HG02938 (cell line): ENCODE measurements at regions not wholly inside any gene's neighbourhood (a gene's known extent, or its start where the extent isn't known, plus 50 kb on each side); places are given as distances from the start of the nearest gene placed in this dataset.

Source experiments
- ATAC-seq: cut with Tn5 transposase; IDR thresholded peaks from one replicate; pipeline ENCODE4 v1.9.1; 2021; ENCODE audit warnings: mild to moderate bottlenecking, moderate library complexity; ENCODE audit not compliant: unreplicated experiment

DNA sequence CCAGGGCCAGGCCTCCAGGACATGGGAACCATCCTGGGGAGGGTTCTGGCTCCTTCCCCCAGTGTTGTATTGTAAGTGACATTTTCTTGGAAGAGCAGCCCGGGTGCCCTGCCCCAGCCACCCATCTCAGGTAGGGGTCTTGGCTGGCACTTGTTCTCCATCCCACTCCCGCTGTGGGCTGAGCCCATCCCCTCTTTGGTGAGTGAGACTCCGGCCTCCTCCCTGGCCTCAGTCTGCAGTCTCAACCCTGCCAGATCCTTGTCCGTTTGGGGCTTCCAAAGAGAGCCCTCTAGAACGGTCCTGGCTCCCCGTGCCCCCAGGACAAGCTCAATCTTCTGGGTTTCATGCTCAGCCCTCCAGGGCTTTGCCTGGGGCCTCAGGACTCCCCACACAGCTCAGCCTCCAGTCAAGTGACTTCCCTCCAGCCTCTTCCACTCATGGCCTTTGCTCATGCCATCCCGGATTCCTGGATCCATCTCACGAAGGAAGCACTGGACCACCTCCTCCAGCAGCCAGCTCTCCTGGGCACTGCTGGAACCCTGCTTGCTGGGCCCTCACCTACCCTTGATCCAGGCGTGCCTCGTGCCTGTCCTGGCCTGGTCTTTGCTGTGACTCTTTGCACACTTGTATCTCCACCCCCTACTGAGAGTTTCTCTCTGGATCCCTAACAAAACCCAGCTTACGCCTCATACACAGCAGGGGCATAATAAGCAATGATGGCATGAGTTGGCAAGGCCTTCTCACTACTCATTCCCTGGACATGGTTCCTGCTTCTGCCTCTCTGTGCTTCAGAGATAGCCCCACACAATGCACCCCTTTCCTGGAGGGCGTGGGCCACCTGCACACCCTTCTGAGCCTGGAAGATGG is 297.4 kb upstream of the RTL1 start:
- ATAC-seq: no peak

DNA sequence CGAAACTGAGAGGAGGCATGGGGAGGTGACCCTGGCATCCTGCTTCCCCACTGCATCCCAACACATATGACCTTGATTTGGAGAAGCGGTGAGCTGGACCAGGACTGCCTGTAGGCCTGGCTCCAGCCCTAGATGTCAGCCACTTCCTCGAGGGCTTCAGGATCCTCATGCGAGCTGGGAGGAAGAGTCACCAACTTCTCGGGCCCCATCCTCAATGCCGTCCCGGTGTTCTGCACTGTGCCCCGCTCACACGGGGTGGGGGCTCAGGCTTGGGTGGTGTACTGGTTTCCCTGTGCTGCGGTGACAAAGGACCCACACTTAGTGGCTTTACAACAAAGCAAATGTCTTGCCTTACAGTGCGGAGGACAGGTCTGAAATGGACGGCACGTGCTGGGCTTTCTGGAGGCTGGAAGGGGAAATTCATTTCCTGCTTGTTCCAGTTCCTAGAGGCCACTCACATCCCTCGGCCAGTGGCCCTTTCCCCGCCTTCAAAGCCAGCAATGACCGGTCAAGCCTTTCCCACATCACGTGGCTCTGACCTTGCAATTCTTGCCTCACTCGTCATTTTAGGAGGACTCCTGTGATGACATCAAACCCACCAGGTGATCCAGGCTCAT is 298.1 kb upstream of the RTL1 start:
- no peak for ATAC-seq

DNA sequence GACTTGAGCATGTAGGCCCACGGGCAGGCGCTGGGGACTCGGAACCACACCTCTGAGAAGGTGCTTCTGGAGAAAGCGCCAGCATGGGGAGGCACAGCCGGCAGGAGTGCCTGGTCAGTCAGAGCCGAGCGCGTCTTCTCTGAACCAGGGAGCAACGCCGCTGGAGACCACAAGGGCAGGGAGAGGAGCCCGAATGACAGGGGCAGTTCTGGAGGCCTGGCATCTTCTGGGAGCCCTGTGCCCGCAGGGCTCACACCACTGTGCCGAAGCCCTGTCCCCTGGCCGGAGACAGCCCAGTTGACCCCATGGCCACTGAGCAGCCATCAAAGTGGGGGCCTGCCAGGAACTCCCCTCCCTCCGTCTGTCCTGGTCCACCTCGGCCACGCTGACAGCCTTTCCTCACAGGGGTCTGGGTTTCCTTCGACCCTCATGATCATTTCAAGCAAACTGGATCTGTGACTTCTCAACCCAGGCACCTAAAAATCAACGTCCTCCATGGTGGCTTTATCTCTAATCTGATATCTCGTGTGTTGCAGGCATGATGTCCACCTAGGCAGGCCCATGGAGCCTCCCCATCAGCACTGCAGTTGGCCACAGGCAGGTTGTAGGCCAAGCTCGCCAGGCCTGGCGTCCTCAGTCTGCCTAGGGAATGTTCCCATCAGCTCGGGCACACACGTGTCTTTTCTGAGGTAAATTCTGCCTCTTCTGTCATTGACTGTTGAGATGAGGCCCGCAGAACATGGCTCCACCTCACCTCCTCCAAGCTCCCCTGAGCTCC is 299.3 kb upstream of the RTL1 start:
- ATAC-seq: no peak

DNA sequence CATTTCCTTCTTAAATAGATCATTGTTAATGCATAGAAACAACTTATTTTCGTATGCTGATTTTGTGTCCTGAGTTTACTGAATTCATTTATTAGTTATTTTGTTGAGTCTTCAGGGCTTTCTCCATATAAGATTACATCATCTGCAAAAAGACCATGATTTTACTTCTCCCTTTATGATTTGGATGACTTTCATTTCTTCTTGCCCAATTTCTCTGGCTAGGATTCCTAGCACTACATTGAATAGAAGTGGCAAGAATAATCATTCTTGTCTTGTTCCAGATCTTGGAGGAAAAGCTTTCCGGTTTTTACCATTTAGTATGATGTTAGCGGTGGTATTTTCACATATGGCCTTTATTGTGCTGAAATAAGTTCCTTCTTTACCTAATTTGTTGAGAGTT is 303.0 kb upstream of the RTL1 start:
- no peak for ATAC-seq

DNA sequence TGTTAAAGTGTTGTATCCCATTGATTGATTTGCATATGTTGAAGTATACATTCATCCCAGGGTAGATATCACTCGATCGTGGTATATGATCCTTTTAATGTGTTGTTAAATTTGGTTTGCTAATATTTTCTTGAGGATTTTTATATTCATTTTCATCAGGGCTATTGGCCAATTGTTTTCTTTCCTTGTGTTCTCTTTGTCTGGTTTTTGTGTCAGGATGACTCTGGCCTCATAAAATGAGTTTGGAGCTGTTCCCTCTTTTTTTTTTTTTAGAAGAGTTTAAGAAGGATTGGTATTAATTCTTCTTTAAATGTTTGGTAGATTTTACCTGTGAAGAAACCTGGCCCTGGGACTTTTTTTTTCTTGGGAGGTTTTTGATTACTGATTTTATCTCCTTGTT is 303.5 kb upstream of the RTL1 start:
- ATAC-seq: no peak

DNA sequence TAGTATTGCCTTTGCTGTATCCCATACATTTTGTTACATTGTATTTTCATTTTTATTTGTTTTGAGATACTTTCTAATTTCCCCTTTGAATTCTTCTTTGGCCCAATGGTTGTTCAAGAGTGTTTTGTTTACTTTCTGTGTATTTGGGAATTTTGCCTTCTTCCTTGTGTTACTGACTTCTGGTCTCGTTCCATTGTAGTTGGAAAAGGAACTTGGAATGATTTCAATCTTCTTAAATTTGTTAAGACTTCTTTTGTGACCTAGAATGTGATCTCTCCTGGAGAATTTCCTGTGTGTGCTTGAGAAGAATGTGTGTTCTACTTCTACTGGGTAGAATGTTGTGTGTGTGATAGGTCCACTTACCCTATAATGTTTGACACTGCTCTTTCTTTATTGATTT is 304.4 kb upstream of the RTL1 start:
- no peak for ATAC-seq

DNA sequence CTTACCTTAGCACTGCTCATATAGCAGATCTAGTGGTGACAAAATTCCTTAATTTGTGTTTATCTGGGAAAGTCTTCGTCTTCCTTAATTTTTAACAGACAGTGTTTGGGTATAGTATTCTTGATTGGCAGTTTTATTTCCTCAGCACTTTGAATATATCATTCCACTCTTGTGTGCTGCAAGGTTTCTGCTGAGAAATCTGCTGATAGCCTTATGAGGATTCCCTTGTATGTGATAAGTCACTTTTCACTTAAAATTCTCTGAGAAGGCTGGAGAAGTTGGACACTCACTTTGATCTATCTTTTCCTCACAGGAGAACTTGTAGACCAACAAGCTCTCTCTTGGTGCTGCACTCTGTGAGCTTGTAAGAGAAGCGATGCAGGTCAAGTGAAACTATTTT is 306.1 kb upstream of the RTL1 start:
- no peak for ATAC-seq

DNA sequence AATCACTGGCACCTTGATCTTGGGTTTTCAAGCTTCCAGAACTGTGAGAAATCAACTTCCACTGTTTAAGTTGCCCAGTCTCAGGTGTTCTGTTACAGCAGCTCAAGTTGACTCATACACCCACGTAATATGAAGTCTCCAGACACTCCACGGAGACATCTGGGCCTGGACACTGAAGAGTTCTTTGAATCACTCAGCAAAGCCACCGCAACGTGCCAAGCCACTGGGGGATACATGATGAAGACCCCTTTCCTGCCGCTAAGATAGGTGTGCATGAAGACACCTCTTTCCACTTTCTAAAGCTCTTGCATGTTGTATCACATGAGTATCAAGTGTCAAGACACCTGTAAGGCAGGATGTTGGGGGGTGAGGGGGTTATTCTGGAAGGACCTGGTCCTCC is 311.7 kb upstream of the RTL1 start:
- no peak for ATAC-seq

DNA sequence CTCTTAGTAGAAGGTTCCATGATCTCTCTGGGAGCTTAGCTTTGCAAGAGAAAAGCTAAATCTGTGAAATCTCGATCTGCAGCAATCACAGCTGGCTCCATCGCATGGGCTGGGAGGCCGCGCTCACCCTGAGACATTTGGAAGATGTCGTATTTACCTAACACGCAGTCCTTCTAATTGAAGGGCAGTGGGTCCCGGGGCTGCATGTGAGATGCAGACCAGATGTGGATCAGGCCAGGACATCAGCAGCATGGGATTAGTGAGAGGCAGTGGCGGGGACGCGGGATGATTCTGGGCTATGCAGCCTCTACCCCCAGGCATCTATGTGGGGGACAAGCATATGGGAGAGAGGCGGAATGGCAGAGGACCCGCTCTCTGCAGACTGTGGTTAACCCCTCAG is 312.4 kb upstream of the RTL1 start:
- no peak for ATAC-seq

DNA sequence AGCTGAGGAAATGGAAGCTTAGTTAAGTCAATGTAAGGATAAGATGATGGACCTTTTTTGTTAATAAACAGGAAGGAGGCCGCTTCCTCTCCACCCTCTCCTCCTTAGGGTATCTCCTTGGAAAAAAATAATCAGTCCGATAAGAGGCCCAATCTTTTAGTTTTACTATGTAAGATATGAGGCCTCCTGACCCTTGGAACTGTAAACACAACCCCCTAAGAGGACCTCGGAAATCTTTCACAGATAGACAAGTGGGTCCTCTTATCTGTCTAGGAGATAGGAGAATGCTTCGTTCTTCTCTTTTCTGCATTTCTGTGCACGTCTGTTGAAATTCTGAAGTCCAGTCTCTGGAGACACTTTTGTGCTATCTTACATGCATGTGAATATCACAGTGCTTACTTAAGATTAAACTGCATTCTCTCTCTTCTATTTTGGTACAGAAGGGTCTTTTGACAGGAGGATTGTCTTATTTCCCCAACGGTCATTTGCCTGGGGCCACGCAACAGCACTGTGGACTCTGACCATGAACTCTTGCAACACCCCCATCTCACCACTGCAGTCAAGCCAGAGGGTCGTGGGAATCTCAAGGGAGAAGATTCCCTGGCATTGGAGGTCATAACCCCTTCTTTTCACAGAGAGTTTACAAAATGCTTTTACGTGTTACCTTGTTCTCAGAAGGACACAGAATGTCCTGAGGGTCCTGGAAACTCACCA is 313.0 kb upstream of the RTL1 start:
- no peak for ATAC-seq

DNA sequence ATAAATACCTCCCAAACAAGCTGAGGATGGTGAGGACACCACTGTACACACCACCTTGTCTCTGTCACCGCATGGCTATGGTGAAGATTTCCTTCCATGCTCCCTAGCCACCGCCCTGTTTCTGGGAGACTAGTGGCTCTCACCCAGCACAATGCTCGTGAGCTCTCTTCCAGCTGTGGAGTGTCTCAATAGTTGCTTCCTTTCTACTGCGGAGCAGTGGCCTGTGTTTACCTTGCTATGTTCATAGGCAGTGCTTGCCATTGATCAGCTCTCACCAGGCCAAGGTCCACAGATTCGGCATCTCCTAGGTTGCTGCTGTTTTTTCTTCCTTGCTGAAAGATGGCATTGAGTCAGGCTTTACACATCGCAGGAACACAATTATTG is 313.6 kb upstream of the RTL1 start:
- no peak for ATAC-seq

DNA sequence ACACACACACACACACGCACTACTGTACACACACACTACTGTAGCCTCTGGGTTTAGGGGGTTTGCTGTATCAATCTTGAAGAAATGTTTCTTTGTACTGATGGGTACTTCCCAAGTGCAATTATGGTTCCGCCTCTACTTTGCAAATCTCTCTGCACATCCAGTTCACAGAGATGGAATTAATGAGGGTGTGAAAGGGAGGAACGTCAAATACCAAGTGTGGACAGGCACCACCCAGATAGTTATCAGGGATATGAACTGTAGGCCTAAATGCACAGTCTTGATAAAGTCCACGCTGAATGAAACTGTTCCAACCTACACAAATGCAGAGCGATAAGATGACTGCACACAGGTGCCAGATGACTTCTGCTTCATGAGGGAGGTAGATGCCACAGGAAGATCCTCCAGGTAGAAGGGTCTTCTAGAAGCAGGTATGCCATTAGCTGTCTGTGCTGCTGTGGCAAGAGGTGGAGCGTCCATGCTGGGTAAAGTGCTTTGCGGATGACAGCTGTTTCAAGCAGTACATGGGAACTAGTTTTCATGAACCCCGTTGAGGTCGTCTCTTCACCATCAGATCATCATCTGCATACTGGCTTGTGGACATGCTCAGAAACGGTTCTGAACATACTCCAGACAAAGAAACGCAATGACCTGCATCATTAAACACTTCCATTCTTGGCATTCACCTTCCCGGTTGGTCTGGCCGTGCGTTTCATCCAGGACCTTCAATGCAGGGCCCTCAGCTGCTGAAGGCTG is 314.3 kb upstream of the RTL1 start:
- no peak for ATAC-seq

DNA sequence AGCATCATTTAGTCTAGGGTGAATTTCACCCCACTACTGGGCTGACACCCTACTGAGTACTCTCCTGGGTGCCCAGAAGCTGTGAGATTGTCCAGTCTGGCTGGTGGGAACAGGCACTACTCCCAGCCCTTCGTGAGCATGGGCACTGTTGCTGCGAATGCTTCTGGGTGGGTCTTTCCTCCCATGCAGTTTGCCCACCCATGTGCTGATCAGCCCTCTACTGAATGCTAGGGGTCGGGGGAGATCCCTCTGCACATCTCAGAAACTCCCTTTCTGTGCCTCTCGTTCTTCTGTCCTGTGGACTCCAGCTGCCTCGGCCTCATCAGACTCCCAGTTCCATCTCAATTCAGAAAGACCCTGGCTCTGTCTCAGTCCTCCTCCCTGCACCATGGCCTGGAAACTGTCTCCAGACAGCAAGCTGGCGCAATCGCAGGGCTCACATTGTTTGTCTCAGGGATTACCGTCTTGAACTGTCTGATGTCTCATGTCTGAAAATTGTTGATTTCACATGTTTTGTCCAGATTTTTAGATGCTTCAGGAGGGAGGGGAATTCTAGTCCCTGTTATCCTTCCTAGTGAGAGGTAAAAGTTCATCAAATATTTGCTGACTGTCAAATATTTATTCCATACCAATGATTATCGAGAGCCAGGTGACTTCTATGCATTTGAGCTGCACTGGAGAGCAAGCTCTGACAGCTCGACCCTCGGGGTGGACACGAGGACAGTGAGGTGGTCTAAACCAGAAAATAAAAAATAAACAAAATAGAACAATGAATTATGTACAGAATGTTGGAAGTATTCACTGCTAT is 316.6 kb upstream of the RTL1 start:
- ATAC-seq: no peak

DNA sequence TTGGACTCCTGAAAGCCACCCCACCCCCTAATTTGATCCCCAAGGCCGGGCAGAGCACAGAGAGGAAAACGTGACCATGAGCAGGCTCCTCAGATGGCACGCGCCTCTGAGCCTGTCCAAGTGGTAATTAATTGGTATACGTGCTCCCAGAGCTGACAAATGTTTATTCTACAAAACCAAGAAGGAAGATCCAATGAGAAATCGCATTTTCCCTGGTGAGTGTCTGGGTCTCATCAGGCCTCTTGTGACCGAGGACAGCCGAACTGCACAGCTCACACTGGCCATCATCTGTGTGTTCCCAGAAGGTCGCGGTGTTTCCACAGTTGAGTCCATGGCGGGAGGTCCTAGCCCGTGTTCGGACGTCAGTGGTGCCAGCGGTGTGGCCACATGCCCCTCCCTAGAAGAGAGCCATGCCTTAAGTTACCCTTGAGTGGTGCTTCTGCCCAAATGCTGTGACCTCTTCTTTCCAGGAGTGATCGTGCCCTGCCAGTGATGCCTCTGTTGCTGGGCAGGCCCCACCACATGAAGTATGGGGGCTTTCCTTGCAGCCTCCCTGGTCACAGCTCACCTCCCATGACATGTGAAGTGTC is 317.5 kb upstream of the RTL1 start:
- no peak for ATAC-seq

DNA sequence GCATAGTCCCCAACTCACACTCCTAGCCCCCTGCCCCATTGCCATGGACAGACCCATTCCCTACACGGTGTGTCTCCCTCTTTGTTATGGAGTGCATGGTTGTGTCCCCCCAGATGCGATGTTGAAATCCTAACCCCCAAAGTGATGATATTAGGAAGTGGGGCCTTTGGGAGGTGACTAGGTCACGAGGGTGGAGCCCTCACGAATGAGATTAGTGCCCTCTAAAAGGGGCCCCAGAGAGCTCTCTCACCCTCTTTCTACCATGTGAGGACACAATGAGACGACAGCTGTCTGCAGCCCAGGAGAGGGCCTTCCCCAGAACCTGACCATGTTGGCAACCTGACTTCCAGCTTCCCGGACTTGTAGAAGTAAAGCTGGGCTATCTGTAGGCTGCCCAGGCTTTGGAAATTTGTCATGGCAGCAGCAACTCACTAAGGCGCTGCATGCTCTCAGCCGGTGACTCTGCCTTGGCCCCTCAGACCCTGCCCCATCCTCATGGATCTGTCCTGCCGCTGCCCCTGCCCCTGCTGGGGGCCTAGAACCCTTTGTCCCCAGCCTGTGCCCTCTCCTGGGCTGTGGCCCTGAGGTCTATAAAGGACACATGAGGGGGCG is 318.1 kb upstream of the RTL1 start:
- ATAC-seq: no peak

DNA sequence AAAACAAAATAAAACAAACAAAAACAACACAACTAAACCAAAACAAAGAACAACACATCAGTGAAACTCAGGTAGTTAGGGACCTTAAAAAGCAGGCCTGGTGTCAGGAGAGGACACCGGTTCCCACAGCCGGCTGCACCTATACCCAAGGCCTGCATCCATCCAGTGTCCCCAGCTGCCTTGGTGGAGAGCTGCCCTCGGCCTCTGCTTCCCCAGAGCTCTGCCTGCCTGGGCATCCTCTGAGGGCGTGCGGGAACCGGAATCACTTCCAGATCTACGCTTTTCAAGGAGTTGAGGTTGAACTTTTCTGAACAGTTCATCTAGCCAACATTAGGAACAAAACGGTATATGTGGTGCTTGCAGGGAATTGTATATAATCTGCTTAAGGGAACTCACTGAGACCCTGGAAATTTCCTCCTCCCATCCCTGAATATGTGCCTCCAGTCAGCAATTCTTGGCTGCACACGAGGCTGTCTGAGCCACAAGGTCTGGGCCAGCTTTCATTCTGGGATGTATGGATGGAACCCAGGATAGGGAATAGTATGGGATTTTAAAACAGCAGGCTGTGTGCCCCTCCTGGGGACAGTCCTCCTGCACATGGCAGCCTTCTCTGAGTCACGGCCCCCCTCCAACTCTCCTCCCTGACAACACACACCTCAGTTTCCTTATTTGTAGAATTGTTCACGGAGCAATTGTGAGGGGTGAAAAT is 319.0 kb upstream of the RTL1 start:
- ATAC-seq: no peak

DNA sequence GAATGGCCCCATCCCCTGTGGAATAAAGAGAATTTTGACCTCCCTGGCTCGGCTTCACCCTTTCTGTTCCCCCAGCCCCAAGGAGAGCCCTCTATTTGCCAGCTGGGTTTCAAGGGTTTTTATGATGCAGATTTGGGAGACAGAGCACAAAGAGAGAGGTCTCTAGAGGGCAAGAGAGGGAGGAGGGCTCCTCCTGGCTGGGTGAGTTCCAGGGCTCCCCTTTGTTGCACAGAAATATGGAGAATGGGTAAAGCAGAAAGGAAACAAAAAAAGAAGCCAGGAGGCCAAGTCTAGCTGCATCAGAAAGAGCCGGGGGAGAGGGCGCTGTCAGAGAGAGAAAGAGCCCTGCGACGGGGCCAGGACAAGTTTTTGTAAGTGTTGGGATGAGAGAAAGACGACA is 319.6 kb upstream of the RTL1 start:
- no peak for ATAC-seq

DNA sequence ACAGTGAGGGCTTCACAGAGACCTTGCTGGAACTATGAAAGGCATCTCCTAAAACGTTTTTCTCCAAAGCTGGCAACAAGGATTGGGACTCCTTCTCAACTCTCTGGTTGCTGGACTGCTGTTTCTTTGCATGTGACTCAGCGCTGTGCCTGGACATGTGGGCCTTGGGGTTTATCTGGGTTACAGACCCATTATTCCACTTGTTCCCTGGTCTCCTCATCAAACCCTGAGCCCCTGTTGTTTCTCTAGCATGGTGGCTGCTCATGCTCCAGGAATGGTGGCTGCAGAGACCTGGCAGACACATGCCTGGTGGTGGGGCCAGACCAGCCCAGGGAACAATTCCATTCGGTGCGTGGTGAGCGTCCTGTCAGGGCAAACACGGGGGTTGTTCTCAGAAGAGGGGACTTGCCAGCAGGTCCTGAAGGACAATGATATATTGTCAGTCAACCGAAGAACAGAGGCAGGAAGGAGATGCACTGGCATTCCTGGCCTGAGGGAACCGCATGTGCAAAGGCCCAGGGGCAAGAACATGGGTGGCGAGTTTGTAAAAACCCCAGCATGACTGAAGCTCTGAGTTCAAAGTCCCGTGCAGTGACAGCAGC is 320.1 kb upstream of the RTL1 start:
- ATAC-seq: no peak
